Natural killer cell (primary cell): ENCODE measurements at regions not wholly inside any gene's neighbourhood (a gene's known extent, or its start where the extent isn't known, plus 50 kb on each side); places are given as distances from the start of the nearest gene placed in this dataset.
A peak's percentile ranks its signal among the peaks of the same experiment; 100 is the strongest.

ENCODE experiments used
- ATAC-seq, 3 donors: fragments of 150-1000 bp in 2 of 3; fragments of 200-7000 bp in 1 of 3; cut with Tn5 transposase; 1 replicate in 1 of 3; 2 replicates in 2 of 3; pipeline ENCODE4 v1.10.0; 2021; ENCODE audit warnings: mild to moderate bottlenecking in 2 of 3, moderate library complexity in 2 of 3
- DNase-seq, 2 donors: peaks; one replicate each; pipeline versions ENCODE4 v3.0.0 to v3.0.0-alpha.2; 2013 to 2021; ENCODE audit warnings: mixed read lengths in 1 of 2
- H3K27ac ChIP-seq: one replicate; pipeline ENCODE4 v1.5.1; 2013; ENCODE audit warnings: mild to moderate bottlenecking, low read length
- H3K27me3 ChIP-seq: one replicate; pipeline ENCODE4 v1.6.1; 2013; ENCODE audit warnings: low read length; ENCODE audit not compliant: control insufficient read depth, insufficient read depth
- H3K36me3 ChIP-seq: one replicate; pipeline ENCODE4 v1.6.1; 2013; ENCODE audit warnings: low read length; ENCODE audit not compliant: control insufficient read depth, insufficient read depth
- H3K4me1 ChIP-seq: one replicate; pipeline ENCODE4 v1.6.1; 2013; ENCODE audit warnings: low read length; ENCODE audit not compliant: control insufficient read depth, insufficient read depth
- H3K4me3 ChIP-seq: one replicate; pipeline ENCODE4 v1.5.1; 2013; ENCODE audit warnings: low read length
- H3K9me3 ChIP-seq: one replicate; pipeline ENCODE4 v1.6.1; 2013; ENCODE audit warnings: low read length; ENCODE audit not compliant: control insufficient read depth, insufficient read depth
- H3K27ac Mint-ChIP-seq, 2 donors: one replicate each; pipeline ENCODE4 v1.8.0; 2022; ENCODE audit warnings: mild to moderate bottlenecking in 2 of 2, mixed read lengths in 2 of 2, moderate library complexity in 1 of 2
- H3K27me3 Mint-ChIP-seq, 2 donors: one replicate each; pipeline ENCODE4 v1.8.0; 2022; ENCODE audit warnings: low read depth in 2 of 2, mixed read lengths in 2 of 2
- H3K36me3 Mint-ChIP-seq: one replicate; pipeline ENCODE4 v1.8.0; 2022; ENCODE audit warnings: mixed read lengths
- H3K4me1 Mint-ChIP-seq, 2 donors: one replicate each; pipeline ENCODE4 v1.8.0; 2022; ENCODE audit warnings: mixed read lengths in 2 of 2
- H3K4me3 Mint-ChIP-seq: one replicate; pipeline ENCODE4 v1.8.0; 2022; ENCODE audit warnings: mild to moderate bottlenecking, moderate library complexity, mixed read lengths
- H3K9me3 Mint-ChIP-seq, 2 donors: one replicate each; pipeline ENCODE4 v1.8.0; 2022; ENCODE audit warnings: mixed read lengths in 2 of 2
- CTCF ChIP-seq: fragments of 200-600 bp; IDR thresholded peaks from one replicate; pipeline ENCODE4 v1.8.0; 2022; ENCODE audit warnings: antibody characterized with exemption
- WGBS: methylation state at CpG from one replicate; pipeline ENCODE4 v1.1.7; 2013; ENCODE audit warnings: missing lambda C conversion rate; ENCODE audit not compliant: insufficient coverage; 5-methylcytosine and 5-hydroxymethylcytosine counted together
- intact Hi-C: fragments of 100-400 bp; cut with micrococcal nuclease; formaldehyde crosslinking; loops from one replicate; pipeline ENCODE4 v1.14.2; 2022

- no peak overlapping the region for H3K27ac ChIP-seq
- intact Hi-C loops = no loop called here
- Mint-ChIP-seq H3K27ac (no peak overlapping the region), H3K4me3 (no peak overlapping the region), H3K27me3 (no peaks in the 10 kb centered on the region), H3K36me3 (peaks cover 12% of the 10 kb centered on the region), H3K4me1 (peaks cover 12 to 13% of the 10 kb centered on the region in 2 donors), H3K9me3 (peaks cover 0 to 5% of the 10 kb centered on the region in 2 donors)
- no peaks in the 10 kb centered on the region for H3K27me3 ChIP-seq
- no peak for DNase-seq
- H3K9me3 ChIP-seq = no peaks in the 10 kb centered on the region
- TF ChIP-seq CTCF = no peak
- H3K36me3 ChIP-seq = no peaks in the 10 kb centered on the region
- WGBS = 96% methylated on average over 53 of the region's 53 CpGs
- H3K4me1 ChIP-seq = peaks cover 20% of the 10 kb centered on the region
- H3K4me3 ChIP-seq = no peak overlapping the region
- no peak for ATAC-seq
These were observed 213.3 kb downstream of the SEMA6A start for GRCh38 chr5:116361171-116361967.

- ATAC-seq (no peak), DNase-seq (no peak)
- Histone ChIP-seq H3K27ac (no peak overlapping the region), H3K4me3 (no peak overlapping the region), H3K4me1 (peaks cover 20% of the 10 kb centered on the region), H3K27me3 (no peaks in the 10 kb centered on the region), H3K36me3 (no peaks in the 10 kb centered on the region), H3K9me3 (no peaks in the 10 kb centered on the region)
- Mint-ChIP-seq H3K9me3 (peaks cover 0 to 2% of the 10 kb centered on the region in 2 donors), H3K27me3 (no peaks in the 10 kb centered on the region), H3K4me1 (peaks cover 12 to 13% of the 10 kb centered on the region in 2 donors), H3K27ac (no peak overlapping the region), H3K36me3 (peaks cover 5% of the 10 kb centered on the region), H3K4me3 (no peak overlapping the region)
- TF ChIP-seq CTCF = no peak
- intact Hi-C loops = no loop called here
- WGBS = 82% methylated on average over 6 of the region's 7 CpGs
These were observed 214.4 kb downstream of the SEMA6A start for GRCh38 chr5:116360008-116360853.

GRCh38 chr5:116359592-116359991 lies 215.0 kb downstream of the SEMA6A start:
- DNase-seq = no peak
- WGBS = 32% methylated on average over 1 of the region's 1 CpG
- peaks cover 20% of the 10 kb centered on the region for H3K4me1 ChIP-seq
- Mint-ChIP-seq H3K27me3 (no peaks in the 10 kb centered on the region), H3K4me3 (no peak overlapping the region), H3K4me1 (peaks cover 12 to 13% of the 10 kb centered on the region in 2 donors), H3K9me3 (peaks cover 2 to 5% of the 10 kb centered on the region in 2 donors), H3K36me3 (no peaks in the 10 kb centered on the region), H3K27ac (peak overlapping the region in 1 of 2 donors; percentile 0)
- no peaks in the 10 kb centered on the region for H3K27me3 ChIP-seq
- no peaks in the 10 kb centered on the region for H3K9me3 ChIP-seq
- no peak for TF ChIP-seq CTCF
- no peaks in the 10 kb centered on the region for H3K36me3 ChIP-seq
- no peak for ATAC-seq
- no peak overlapping the region for H3K4me3 ChIP-seq
- intact Hi-C loops = no loop called here
- no peak overlapping the region for H3K27ac ChIP-seq
